HCT116 (cell line): ENCODE measurements at regions not wholly inside any gene's neighbourhood (a gene's known extent, or its start where the extent isn't known, plus 50 kb on each side); places are given as distances from the start of the nearest gene placed in this dataset.

Source experiments
- ATAC-seq: fragments of 200-7000 bp; cut with Tn5 transposase; 2 replicates; pipeline ENCODE4 v1.9.1; 2020; ENCODE audit warnings: mild to moderate bottlenecking, moderate library complexity
- BruUV-seq: library from RNA; stranded (reverse); fragments of 400-500 nt; replicated peaks from 2 replicates; lab custom pipeline; 2021; lab: Mats Ljungman, UMichigan
- CTCF ChIA-PET: fragments of 300-600 bp; sonication (Branson Sonifier 250); formaldehyde crosslinking; loops from one replicate; lab custom pipeline; 2021; ENCODE audit warnings: antibody characterized with exemption; lab: Charles Lee
- POLR2A ChIA-PET: fragments of 300-600, 350-600 bp; sonication (Branson Sonifier 250); formaldehyde crosslinking; loops from one replicate; lab custom pipeline; 2021; ENCODE audit warnings: antibody characterized with exemption; lab: Charles Lee
- RAD21 ChIA-PET, 2 experiments: fragments of 300-600 bp; sonication (Branson Sonifier 250); formaldehyde crosslinking; loops; one replicate each; lab custom pipeline; 2023; ENCODE audit warnings: low total read pairs in 2 of 2; ENCODE audit not compliant: uncharacterized antibody in 2 of 2, unreplicated experiment in 2 of 2, low non-redundant PET in 1 of 2; lab: Charles Lee
- DNase-seq: peaks from one replicate; pipeline ENCODE4 v3.0.0-alpha.2; 2010; ENCODE audit warnings: low read depth, low spot score
- H2AFZ ChIP-seq: fragments of 200-600 bp; shearing (Covaris generic), sonication (generic); 2 replicates; pipeline ENCODE4 v1.6.1; 2017; ENCODE audit warnings: low read depth, mixed run types, mixed read lengths, antibody characterized with exemption, low read length; ENCODE audit not compliant: poor library complexity, severe bottlenecking
- H3K27ac ChIP-seq: 2 replicates; pipeline ENCODE4 v1.5.1; 2012; ENCODE audit warnings: low read depth, low read length
- H3K27me3 ChIP-seq: fragments of 200-600 bp; sonication (generic); 2 replicates; pipeline ENCODE4 v1.6.1; 2016; ENCODE audit warnings: mixed run types, low read length, mixed read lengths; ENCODE audit not compliant: insufficient read depth
- H3K36me3 ChIP-seq, 2 experiments: fragments of 200-500 bp in 1 of 2; fragments of 200-600 bp in 1 of 2; sonication (Bioruptor generic) in 1 of 2; sonication (generic) in 1 of 2; 2 replicates each; pipeline versions ENCODE4 v1.5.1 to v1.6.1; 2014 to 2016; ENCODE audit warnings: low read length in 2 of 2, inconsistent platforms in 1 of 2, mixed read lengths in 1 of 2, mixed run types in 1 of 2; ENCODE audit not compliant: insufficient read depth in 2 of 2, control insufficient read depth in 1 of 2
- H3K4me1 ChIP-seq, 2 experiments: fragments of 200-600 bp in 1 of 2; sonication (generic) in 1 of 2; 2 replicates each; pipeline versions ENCODE4 v1.5.1 to v1.6.1; 2012 to 2017; ENCODE audit warnings: low read length in 2 of 2, inconsistent platforms in 1 of 2, mild to moderate bottlenecking in 1 of 2, mixed read lengths in 1 of 2, mixed run types in 1 of 2, moderate library complexity in 1 of 2; ENCODE audit not compliant: insufficient read depth in 2 of 2, control insufficient read depth in 1 of 2
- H3K4me2 ChIP-seq: fragments of 200-600 bp; sonication (generic); 2 replicates; pipeline ENCODE4 v1.6.1; 2017; ENCODE audit warnings: mixed run types, low read length, mixed read lengths
- H3K4me3 ChIP-seq, 2 experiments: fragments of 200-600 bp in 1 of 2; sonication (generic) in 1 of 2; replicated peaks in 1 of 2; 2 replicates each; pipeline ENCODE4 v1.5.1; 2011 to 2016; ENCODE audit warnings: low read length in 2 of 2, control low read depth in 1 of 2, low read depth in 1 of 2, mild to moderate bottlenecking in 1 of 2, mixed read lengths in 1 of 2, mixed run types in 1 of 2
- H3K79me2 ChIP-seq: fragments of 200-600 bp; sonication (generic); 2 replicates; pipeline ENCODE4 v1.6.1; 2017; ENCODE audit warnings: mild to moderate bottlenecking, mixed run types, low read length, moderate library complexity, mixed read lengths; ENCODE audit not compliant: insufficient read depth
- H3K9ac ChIP-seq: fragments of 200-600 bp; sonication (generic); 2 replicates; pipeline ENCODE4 v1.6.1; 2016; ENCODE audit warnings: low read length, mixed read lengths
- H3K9me2 ChIP-seq: fragments of 200-600 bp; sonication (generic), shearing (Covaris generic); 2 replicates; pipeline ENCODE4 v1.6.1; 2017; ENCODE audit warnings: mixed run types, mild to moderate bottlenecking, moderate library complexity; ENCODE audit not compliant: insufficient read depth
- H3K9me3 ChIP-seq, 2 experiments: fragments of 200-500 bp in 1 of 2; fragments of 200-600 bp in 1 of 2; sonication (Bioruptor generic) in 1 of 2; sonication (generic) in 1 of 2; 2 replicates each; pipeline ENCODE4 v1.6.1; 2014 to 2017; ENCODE audit warnings: low read length in 2 of 2, mixed read lengths in 2 of 2, inconsistent platforms in 1 of 2, low read depth in 1 of 2, mild to moderate bottlenecking in 1 of 2, mixed run types in 1 of 2, moderate library complexity in 1 of 2; ENCODE audit not compliant: control insufficient read depth in 1 of 2, insufficient read depth in 1 of 2
- H4K20me1 ChIP-seq: fragments of 200-600 bp; sonication (generic), shearing (Covaris generic); 2 replicates; pipeline ENCODE4 v1.6.1; 2017; ENCODE audit warnings: mixed run types, mild to moderate bottlenecking, moderate library complexity; ENCODE audit not compliant: insufficient read depth
- EGR1 ChIP-seq: IDR thresholded peaks from 2 replicates; pipeline ENCODE4 v1.6.1; 2012; ENCODE audit warnings: low read depth
- EZH2 ChIP-seq: fragments of 200-600 bp; sonication (generic); IDR thresholded peaks from 2 replicates; pipeline ENCODE4 v1.6.1; 2017; ENCODE audit warnings: antibody characterized with exemption, mixed run types
- EZH2phosphoT487 ChIP-seq: fragments of 200-600 bp; IDR thresholded peaks from 2 replicates; pipeline ENCODE4 v1.6.1; 2018; ENCODE audit warnings: antibody characterized with exemption, borderline replicate concordance
- POLR2A ChIP-seq: IDR thresholded peaks from 2 replicates; pipeline ENCODE4 v1.7.0; 2011; ENCODE audit warnings: borderline replicate concordance; ENCODE audit not compliant: insufficient read depth, insufficient read length; ENCODE audit errors: extremely low read depth
- RAD21 ChIP-seq: IDR thresholded peaks from 2 replicates; pipeline ENCODE4 v1.6.1; 2012; ENCODE audit warnings: low read depth, mild to moderate bottlenecking
- SP1 ChIP-seq: IDR thresholded peaks from 2 replicates; pipeline ENCODE4 v1.6.1; 2012; ENCODE audit warnings: low read depth
- TCF7L2 ChIP-seq: IDR thresholded peaks from 2 replicates; pipeline ENCODE4 v1.7.0; 2011; ENCODE audit warnings: borderline replicate concordance, inconsistent platforms; ENCODE audit not compliant: insufficient read depth, insufficient read length; ENCODE audit errors: extremely low read depth
- ZFX ChIP-seq: fragments of 450-650 bp; IDR thresholded peaks from 2 replicates; pipeline ENCODE4 v1.6.1; 2017
- intact Hi-C: fragments of 100-400 bp; cut with micrococcal nuclease; formaldehyde crosslinking; loops from 2 replicates; pipeline ENCODE4 v1.10.0; 2022
- TF ChIP-seq, protein P1 (sequence below): IDR thresholded peaks from 2 replicates; pipeline ENCODE4 v1.6.1; 2012
- TF ChIP-seq, protein P2 (sequence below), 3 experiments: fragments of 200-600 bp in 1 of 3; sonication (generic) in 1 of 3; IDR thresholded peaks in 2 of 3; conservative IDR thresholded peaks in 1 of 3; 2 replicates each; pipeline ENCODE4 v1.5.1; 2012 to 2017; ENCODE audit warnings: low read depth in 2 of 3, low read length in 2 of 3, antibody characterized with exemption in 1 of 3, borderline replicate concordance in 1 of 3, control low read depth in 1 of 3, mild to moderate bottlenecking in 1 of 3, mixed read lengths in 1 of 3, mixed run types in 1 of 3, moderate library complexity in 1 of 3; ENCODE audit not compliant: insufficient read depth in 1 of 3
- TF ChIP-seq, protein P3 (sequence below): IDR thresholded peaks from 2 replicates; pipeline ENCODE4 v1.6.1; 2012; ENCODE audit warnings: low read depth
- TF ChIP-seq, protein P4 (sequence below): IDR thresholded peaks from 2 replicates; pipeline ENCODE4 v1.6.1; 2012

DNA sequence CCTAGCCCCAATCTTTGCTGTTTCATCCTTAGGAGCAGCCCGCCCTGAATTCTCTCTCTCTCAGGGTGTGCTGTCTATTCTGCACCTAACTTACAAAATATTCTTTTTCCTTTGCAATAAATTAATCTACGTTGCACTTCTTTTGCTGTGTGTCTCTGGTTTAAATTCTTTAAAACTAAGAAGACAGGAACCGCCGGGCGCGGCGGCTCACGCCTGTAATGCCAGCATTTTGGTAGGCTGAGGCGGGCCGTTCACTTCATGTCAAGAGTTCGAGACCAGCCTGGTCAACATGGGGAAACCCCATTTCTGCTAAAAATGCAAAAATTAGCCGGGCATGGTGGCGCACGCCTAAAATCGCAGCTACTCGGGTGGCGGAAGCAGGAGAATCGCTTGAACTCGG is 148.5 kb upstream of the PRSS16 start:
- DNase-seq (no peak), ATAC-seq (no peak)
- no peak overlapping the region for H3K27ac ChIP-seq
- no peaks in the 10 kb centered on the region for H4K20me1 ChIP-seq
- no peak overlapping the region for H3K4me2 ChIP-seq
- H2AFZ ChIP-seq = no peak overlapping the region
- intact Hi-C loops = no loop called here
- no peaks in the 10 kb centered on the region for H3K27me3 ChIP-seq
- BruUV-seq = no TSS peak
- ChIA-PET POLR2A (no interaction called here), CTCF (no interaction called here), RAD21 (no interaction called here)
- no peak overlapping the region for H3K9ac ChIP-seq
- H3K36me3 ChIP-seq = no peaks in the 10 kb centered on the region
- TF ChIP-seq EZH2 (no peak), SP1 (no peak), TCF7L2 (no peak), EZH2phosphoT487 (no peak), EGR1 (no peak), ZFX (no peak), POLR2A (no peak), RAD21 (no peak)
- TF ChIP-seq, protein P1, sequence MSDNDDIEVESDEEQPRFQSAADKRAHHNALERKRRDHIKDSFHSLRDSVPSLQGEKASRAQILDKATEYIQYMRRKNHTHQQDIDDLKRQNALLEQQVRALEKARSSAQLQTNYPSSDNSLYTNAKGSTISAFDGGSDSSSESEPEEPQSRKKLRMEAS = no peak
- TF ChIP-seq, protein P2, sequence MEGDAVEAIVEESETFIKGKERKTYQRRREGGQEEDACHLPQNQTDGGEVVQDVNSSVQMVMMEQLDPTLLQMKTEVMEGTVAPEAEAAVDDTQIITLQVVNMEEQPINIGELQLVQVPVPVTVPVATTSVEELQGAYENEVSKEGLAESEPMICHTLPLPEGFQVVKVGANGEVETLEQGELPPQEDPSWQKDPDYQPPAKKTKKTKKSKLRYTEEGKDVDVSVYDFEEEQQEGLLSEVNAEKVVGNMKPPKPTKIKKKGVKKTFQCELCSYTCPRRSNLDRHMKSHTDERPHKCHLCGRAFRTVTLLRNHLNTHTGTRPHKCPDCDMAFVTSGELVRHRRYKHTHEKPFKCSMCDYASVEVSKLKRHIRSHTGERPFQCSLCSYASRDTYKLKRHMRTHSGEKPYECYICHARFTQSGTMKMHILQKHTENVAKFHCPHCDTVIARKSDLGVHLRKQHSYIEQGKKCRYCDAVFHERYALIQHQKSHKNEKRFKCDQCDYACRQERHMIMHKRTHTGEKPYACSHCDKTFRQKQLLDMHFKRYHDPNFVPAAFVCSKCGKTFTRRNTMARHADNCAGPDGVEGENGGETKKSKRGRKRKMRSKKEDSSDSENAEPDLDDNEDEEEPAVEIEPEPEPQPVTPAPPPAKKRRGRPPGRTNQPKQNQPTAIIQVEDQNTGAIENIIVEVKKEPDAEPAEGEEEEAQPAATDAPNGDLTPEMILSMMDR (IDR thresholded peaks at IDR 0.05 in 2 of 3, conservative IDR thresholded peaks at IDR 0.05 in 1 of 3; ENCODE audit: borderline replicate concordance in 1 of 3, insufficient read depth in 1 of 3, low read depth in 2 of 3, low read length in 2 of 3) = no peak
- TF ChIP-seq, protein P3, sequence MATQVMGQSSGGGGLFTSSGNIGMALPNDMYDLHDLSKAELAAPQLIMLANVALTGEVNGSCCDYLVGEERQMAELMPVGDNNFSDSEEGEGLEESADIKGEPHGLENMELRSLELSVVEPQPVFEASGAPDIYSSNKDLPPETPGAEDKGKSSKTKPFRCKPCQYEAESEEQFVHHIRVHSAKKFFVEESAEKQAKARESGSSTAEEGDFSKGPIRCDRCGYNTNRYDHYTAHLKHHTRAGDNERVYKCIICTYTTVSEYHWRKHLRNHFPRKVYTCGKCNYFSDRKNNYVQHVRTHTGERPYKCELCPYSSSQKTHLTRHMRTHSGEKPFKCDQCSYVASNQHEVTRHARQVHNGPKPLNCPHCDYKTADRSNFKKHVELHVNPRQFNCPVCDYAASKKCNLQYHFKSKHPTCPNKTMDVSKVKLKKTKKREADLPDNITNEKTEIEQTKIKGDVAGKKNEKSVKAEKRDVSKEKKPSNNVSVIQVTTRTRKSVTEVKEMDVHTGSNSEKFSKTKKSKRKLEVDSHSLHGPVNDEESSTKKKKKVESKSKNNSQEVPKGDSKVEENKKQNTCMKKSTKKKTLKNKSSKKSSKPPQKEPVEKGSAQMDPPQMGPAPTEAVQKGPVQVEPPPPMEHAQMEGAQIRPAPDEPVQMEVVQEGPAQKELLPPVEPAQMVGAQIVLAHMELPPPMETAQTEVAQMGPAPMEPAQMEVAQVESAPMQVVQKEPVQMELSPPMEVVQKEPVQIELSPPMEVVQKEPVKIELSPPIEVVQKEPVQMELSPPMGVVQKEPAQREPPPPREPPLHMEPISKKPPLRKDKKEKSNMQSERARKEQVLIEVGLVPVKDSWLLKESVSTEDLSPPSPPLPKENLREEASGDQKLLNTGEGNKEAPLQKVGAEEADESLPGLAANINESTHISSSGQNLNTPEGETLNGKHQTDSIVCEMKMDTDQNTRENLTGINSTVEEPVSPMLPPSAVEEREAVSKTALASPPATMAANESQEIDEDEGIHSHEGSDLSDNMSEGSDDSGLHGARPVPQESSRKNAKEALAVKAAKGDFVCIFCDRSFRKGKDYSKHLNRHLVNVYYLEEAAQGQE = no peak
- TF ChIP-seq, protein P4, sequence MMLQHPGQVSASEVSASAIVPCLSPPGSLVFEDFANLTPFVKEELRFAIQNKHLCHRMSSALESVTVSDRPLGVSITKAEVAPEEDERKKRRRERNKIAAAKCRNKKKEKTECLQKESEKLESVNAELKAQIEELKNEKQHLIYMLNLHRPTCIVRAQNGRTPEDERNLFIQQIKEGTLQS = no peak
- no peaks in the 10 kb centered on the region for H3K9me3 ChIP-seq
- H3K4me3 ChIP-seq = no peak overlapping the region
- no peaks in the 10 kb centered on the region for H3K9me2 ChIP-seq
- peaks cover 0 to 7% of the 10 kb centered on the region in 2 experiments; a peak in 1 of 4 replicates for H3K4me1 ChIP-seq
- H3K79me2 ChIP-seq = no peaks in the 10 kb centered on the region
